NCI-H1417 (cell line): ENCODE measurements at regions not wholly inside any gene's neighbourhood (a gene's known extent, or its start where the extent isn't known, plus 50 kb on each side); places are given as distances from the start of the nearest gene placed in this dataset.

ENCODE experiments used
- DNase-seq, 3 experiments: peaks; one replicate each; lab custom pipeline; 2025; lab: John Stamatoyannopoulos, UW

GRCh38 chr4:83723609-83724008 lies 187.7 kb downstream of the GPAT3 start:
- DNase-seq: no peak

DNA sequence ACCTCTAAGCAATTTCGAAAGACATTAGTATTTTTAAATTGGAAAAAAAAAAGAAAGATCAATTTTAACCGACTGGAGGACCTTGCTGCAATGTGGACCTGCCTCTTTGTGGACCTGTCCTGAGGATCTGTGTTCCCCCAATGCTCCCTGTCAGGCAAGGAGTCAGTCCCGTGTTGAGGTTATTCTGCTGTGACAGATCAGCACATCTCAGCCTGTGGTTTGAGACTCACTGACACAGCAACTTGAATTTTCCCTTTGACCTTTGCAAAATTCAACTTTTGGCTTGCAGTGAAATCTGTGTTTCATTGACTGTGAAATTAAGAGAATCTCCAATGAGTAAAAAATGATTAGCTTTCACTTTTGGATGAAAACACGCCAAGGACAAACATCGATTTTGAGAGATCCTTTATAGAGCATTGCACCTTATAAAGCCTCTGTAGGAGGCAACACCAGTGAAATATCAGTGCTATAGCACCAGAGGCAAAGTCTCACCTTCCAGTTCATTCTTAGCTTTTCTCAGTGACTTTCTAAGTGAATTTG lies 186.9 kb downstream of the GPAT3 start:
- DNase-seq: no peak

DNA sequence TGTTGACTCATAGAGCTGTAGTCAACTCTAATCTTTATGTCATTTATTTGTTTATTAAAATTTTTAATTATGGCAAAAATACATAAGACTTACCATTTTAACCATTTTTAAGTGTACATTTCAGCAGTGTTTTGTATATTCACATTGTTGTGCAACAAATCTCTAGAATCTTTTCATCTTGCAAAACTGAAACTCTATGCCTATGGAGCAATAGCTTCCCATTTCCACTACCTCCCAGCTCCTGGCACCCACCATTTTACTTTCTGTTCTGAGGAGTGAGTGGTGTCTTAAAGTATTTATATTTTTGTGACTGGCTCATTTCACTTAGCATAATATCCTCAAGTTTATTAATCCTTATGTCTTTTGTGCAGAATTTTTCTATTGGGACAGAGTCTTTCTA lies 181.0 kb downstream of the GPAT3 start:
- no peak for DNase-seq

- no peak for DNase-seq
Measured at GRCh38 chr4:83712890-83713289, 177.0 kb downstream of the GPAT3 start.

GRCh38 chr4:83709627-83710026 lies 173.7 kb downstream of the GPAT3 start:
- no peak for DNase-seq

DNA sequence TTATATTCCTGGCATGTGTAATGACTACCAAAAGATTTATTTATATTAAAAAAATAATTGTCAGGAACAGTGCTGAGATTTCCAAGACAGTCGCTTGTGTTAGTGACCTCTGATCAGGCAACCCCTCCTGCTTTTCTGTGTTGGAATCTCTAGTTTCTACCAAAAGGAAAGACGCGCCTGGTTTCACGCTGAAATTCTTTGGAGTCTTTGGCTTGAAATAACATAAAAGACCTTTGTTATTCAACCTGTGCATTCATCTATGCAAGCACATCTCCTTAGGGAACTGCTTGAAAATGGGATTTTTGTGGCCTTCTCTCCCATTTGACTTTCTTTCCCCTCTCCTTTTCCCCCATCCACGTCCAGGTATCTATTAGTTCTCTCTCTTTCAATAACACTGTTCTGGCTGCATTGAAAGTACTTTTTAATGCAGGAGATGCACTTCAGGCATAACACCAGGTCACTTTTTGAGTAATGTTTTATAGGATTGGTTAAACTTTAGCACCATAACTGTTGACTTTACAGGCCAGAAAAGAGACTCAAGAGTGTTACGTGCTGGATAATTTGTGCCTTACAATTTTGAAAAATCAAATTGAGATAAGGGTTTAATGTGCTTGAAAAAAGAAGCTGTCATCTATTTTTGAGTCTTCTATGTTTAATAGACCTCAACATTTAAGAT lies 172.7 kb downstream of the GPAT3 start:
- no peak for DNase-seq

- no peak for DNase-seq
Measured at GRCh38 chr4:83704786-83705185, 168.9 kb downstream of the GPAT3 start.

DNA sequence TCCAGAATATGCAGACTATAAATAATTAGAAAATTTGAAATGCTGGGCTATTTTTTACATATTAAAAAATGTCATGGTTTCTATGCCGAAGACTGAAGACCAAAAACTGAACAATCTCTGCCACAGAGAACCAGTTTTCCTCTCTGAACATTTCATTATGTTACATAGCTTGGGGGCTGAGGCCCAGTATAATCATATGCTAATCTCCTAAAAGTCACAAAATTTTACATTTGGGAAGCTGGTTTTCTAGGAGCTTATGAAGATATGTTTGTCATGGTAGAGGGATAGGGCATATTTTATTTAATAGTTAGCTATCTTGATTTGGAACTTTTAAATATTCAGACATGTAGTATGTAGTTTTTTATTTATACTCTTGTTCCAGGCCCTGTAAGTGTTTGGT lies 167.8 kb downstream of the GPAT3 start:
- DNase-seq: no peak

GRCh38 chr4:83701041-83701440 lies 165.1 kb downstream of the GPAT3 start:
- no peak for DNase-seq

- DNase-seq: no peak
Measured at GRCh38 chr4:83699358-83699757, 163.4 kb downstream of the GPAT3 start.

DNA sequence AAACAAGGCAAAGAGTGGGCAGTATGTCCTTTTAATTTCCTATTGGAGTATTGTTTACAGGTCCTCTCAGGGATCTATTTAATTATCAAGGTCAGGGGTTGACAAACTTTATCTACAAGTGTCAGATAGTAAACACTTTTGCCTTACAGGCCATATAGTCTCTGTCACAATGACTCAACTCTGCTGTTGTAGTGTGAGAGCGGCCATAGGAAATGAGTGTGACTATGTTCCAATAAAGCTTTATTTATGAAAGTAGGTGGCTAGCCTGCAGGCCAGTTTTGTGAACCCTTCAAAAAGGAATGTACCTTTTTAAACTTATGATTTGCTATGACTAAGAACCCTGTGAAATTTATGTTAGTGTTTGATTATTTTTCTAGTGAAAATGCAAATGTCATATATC lies 156.1 kb downstream of the GPAT3 start:
- DNase-seq: no peak

- no peak for DNase-seq
Measured at GRCh38 chr4:83686166-83686565, 150.3 kb downstream of the GPAT3 start.

DNA sequence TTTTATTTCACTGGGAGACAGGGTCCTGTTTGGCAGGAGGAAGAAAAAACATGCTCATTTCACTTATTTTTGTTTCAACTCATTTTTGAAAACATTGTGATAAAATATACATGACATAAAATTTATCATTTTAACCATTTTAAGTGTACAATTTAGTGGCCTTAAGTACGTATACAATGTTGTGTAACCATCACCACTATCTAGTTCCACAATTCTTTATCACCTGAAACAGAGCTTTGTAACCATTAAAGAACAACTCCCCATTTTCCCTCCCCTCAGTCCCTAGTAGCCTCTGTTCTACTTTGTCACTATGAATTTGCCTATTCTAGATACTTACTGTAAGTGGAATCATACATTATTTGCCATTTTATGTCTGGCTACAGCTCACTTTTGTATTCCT lies 143.8 kb downstream of the GPAT3 start:
- DNase-seq: no peak

GRCh38 chr4:83679254-83679653 lies 143.3 kb downstream of the GPAT3 start:
- no peak for DNase-seq

- DNase-seq: no peak
Measured at GRCh38 chr4:83677656-83678055, 141.7 kb downstream of the GPAT3 start.

DNA sequence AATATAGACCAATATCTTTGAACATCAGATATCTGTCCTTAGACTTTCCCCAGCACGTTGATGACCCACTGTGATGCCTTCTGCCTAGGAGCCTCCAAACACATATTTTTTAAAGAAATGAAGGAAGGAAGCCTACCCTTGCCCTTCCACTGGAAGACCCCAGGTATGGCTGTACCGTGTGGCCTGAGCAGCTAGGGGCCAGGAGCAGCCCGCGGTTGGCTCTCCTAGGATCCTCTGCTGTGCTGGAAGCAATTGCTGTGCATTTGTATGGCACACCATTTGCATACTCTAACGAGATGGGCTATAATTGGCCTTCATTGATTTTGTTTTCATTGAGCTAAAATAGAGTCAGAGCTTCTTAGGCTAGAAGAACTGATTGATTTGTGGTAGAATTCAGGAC lies 128.8 kb downstream of the GPAT3 start:
- no peak for DNase-seq

- no peak for DNase-seq
Measured at GRCh38 chr4:83664071-83664470, 128.2 kb downstream of the GPAT3 start.

DNA sequence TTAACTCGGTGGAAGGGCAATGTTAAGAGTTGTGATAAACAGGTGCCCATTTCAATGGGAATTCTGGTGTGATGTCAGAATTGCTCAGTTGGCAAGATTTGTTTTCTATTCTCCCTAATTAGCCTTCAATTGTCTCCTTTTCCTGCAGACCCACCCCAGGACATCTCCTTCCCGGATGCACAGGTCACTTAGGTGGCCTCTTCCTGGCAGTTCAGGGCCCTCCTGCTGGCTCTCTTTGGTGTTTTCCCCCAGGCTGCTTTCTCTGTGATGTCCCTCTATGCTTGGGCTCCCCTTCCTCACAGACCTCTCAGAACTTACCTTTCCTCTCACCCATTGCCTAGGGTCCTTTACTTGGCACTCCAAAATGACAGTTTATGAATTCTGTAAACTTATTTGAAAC lies 126.3 kb downstream of the GPAT3 start:
- DNase-seq: peak in 1 of 3 experiments; percentile 27

GRCh38 chr4:83661359-83661758 lies 125.5 kb downstream of the GPAT3 start:
- no peak for DNase-seq

GRCh38 chr4:83660578-83660977 lies 124.7 kb downstream of the GPAT3 start:
- DNase-seq: no peak

GRCh38 chr4:83658806-83659205 lies 122.9 kb downstream of the GPAT3 start:
- DNase-seq: no peak

GRCh38 chr4:83657336-83657735 lies 121.4 kb downstream of the GPAT3 start:
- DNase-seq: no peak
